ENCODE measurements at regions not wholly inside any gene's neighbourhood (a gene's known extent, or its start where the extent isn't known, plus 50 kb on each side); places are given as distances from the start of the nearest gene placed in this dataset.

GRCh38 chr9:126084008-126084407 lies 242.6 kb upstream of the MVB12B start:
- FAIRE-seq (no peak), DNase-seq (ENCODE audit: low read depth in 1 of 2, low spot score in 2 of 2) (no peak)
- Histone ChIP-seq H2AK5ac (ENCODE audit: low read depth, low read length) (no peak overlapping the region), H3K79me2 (ENCODE audit: control insufficient read depth in 1 of 2, insufficient read depth in 2 of 2, low read length in 2 of 2) (no peaks in the 10 kb centered on the region), H3K27me3 (replicated peaks in 1 of 4; ENCODE audit: control insufficient read depth in 3 of 4, extremely low read depth in 1 of 4, insufficient read depth in 3 of 4, low read length in 3 of 4) (no peaks in the 10 kb centered on the region), H2BK12ac (ENCODE audit: low read depth, low read length) (no peak overlapping the region), H2BK20ac (ENCODE audit: low read length) (no peak overlapping the region), H3K56ac (replicated peaks; ENCODE audit: insufficient read length, low read depth, low read length) (no peak overlapping the region), H3K23ac (ENCODE audit: insufficient read length) (no peak overlapping the region), H3K4ac (replicated peaks; ENCODE audit: insufficient read length, low read depth, low read length) (no peak overlapping the region), H3K4me3 (ENCODE audit: extremely low read depth in 1 of 4, insufficient read depth in 2 of 4, low read depth in 3 of 4, low read length in 4 of 4) (no peak overlapping the region), H2AFZ (ENCODE audit: low read length) (no peak overlapping the region), H3K9ac (replicated peaks in 1 of 4; ENCODE audit: extremely low read depth in 1 of 4, low read depth in 3 of 4, low read length in 3 of 4) (no peak overlapping the region), H3K4me1 (replicated peaks in 1 of 4; ENCODE audit: control insufficient read depth in 3 of 4, insufficient read depth in 4 of 4, low read length in 3 of 4) (no peaks in the 10 kb centered on the region), H3K27ac (ENCODE audit: low read depth, low read length) (no peak overlapping the region), H3K18ac (ENCODE audit: extremely low read depth, low read length) (no peak overlapping the region), H3K4me2 (ENCODE audit: insufficient read depth in 1 of 2, low read depth in 2 of 2, low read length in 2 of 2) (no peak overlapping the region), H2BK120ac (replicated peaks; ENCODE audit: low read depth, low read length) (no peak overlapping the region), H3K79me1 (ENCODE audit: low read depth, low read length) (no peaks in the 10 kb centered on the region), H4K91ac (replicated peaks; ENCODE audit: insufficient read length, low read length) (no peak overlapping the region), H4K20me1 (replicated peaks in 1 of 2; ENCODE audit: control insufficient read depth in 1 of 2, insufficient read depth in 2 of 2, low read length in 2 of 2) (peaks cover 0 to 2% of the 10 kb centered on the region in 2 experiments), H3K23me2 (ENCODE audit: low read depth, low read length) (no peaks in the 10 kb centered on the region), H3K36me3 (ENCODE audit: control insufficient read depth in 2 of 4, insufficient read depth in 4 of 4, low read length in 3 of 4) (no peaks in the 10 kb centered on the region), H4K5ac (ENCODE audit: insufficient read length, low read depth, low read length) (no peak overlapping the region), H3K9me3 (ENCODE audit: insufficient read depth in 2 of 2, low read depth in 1 of 2, low read length in 1 of 2) (peaks cover 0 to 2% of the 10 kb centered on the region in 2 experiments; a peak in 1 of 4 replicates), H2BK5ac (ENCODE audit: low read depth, low read length) (no peak overlapping the region), H4K8ac (ENCODE audit: extremely low read depth, insufficient read depth, low read length) (no peak overlapping the region), H3K14ac (ENCODE audit: insufficient read length) (no peak overlapping the region), H2BK15ac (ENCODE audit: low read length) (no peak overlapping the region)
- TF ChIP-seq CREB1 (IDR thresholded peaks at IDR 0.05) (no peak), CHD1 (IDR thresholded peaks at IDR 0.05; ENCODE audit: low read depth, low read length) (no peak)
- ChIA-PET POLR2A (ENCODE audit: partially characterized antibody) (no interaction called here), CTCF (ENCODE audit: partially characterized antibody) (no interaction called here)
- 83% methylated on average over 4 of the region's 4 CpGs; no CpG with 5 or more reads in 1 of the 2 experiments for WGBS, 2 experiments (ENCODE audit: extremely low coverage in 1 of 2, insufficient coverage in 1 of 2, insufficient read length in 1 of 2, insufficient replicate concordance in 2 of 2, low coverage in 1 of 2, low lambda C conversion rate in 2 of 2, missing lambda C conversion rate in 1 of 2)
